ENCODE measurements at regions not wholly inside any gene's neighbourhood (a gene's known extent, or its start where the extent isn't known, plus 50 kb on each side); places are given as distances from the start of the nearest gene placed in this dataset.

DNA sequence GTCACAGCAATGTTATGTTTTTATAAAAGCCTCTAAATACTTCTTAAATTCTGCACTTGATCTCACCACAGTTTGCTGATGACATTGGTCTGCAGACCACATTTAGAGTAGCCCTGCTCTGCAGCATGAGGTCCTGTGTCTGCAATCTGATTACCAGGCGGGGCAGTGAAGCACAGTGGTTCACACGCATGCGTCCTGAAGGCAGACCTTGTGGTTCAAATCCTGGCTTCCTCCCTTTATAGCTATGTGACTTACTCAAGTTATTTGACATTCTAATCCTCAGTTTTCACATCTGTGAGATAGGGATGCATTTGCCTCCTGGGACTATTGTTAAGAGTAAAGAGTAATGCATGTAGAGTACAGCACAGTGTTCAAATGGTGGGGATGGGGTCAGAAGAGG lies 50.3 kb downstream of the BMAL2 start:
- no peak for DNase-seq

DNA sequence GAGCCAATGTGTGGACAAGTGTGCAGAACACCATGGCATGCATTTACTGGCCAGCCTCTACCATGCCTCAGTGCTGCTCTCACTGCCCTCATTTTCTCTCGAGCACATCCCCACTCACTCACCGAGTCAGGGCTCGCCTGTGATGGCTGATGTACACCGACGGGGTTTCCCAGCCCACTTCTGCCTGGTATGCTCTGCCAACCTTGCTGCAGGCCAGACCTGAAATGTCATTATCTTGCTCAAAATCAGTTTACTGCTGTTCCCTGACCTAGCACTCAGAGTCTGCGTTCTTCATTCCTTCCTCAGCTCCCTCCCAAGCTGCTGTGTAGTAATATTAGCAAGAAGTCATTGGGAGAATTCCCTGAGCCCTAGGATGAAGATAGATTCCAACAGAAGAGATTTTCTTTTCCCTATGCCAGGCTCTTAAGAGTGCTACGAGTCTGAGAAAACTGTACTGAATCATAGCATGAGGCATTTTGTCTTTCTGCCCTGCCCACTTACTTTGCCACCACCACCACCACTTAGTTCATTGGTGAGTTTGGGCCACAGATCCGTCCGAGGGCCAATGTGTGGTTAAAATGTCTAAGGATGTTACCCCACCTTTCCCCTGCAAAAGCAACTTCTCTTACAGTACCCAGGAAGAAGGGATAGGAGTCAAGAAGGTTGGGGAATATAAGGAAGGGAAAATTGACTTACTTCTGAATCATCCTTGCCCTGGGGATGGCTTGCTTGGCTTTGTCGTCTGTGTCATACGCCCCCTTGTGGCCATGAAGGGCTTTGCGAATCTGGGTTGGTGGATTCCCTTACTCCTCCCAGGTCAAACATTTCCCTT lies 51.0 kb downstream of the BMAL2 start:
- peak; percentile 38 for DNase-seq

DNA sequence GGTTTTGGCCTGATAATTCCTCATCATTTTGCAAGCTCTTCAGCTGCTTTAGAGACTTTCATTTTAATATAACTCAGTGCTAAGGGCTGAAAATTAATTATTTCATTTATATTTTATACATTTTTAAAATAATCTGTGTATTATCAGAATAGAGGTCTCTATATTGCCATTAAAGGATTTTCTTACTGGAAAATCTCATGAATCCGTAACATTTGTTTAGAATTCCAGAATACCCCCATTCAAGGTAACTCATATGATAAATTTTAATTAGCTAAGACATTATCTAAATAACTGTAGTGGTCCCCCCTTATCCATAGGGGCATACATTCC lies 51.6 kb downstream of the BMAL2 start:
- DNase-seq = no peak

DNA sequence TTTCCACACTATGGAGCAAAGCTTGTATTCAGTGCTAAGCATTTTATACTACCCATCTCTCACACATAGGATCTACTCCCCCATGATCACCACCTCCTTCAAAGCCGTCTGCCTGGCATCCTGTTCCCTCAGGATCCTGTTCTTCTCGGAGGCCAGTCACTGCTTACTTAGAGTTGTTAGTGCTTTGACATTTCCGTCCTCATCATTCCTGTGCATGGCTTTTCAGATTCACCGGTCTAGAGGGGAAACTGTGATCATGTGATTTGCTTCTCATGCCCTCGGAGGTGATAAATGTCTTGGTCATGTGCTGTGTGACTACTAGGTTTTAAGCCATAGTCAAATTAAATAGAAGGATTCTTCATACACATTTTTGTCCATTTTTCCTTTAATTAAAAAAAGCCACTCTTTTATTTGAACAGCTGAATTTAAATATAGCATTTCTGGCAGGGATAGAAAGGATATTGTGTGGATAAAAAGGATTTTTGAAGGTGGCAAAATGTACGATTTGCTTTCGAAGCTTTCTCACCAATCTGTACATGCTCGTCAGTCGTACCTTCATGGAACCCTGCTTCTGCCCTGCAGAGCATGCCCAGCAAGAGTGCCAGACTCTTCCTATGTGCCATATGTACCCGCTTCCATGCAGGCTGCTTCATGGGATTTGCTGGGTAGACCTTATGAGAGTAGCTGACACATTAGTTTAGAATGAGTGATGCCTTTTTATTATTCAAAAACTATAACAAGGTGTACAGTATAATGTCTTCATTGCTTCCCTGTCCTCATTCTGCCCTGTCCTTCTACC lies 53.3 kb downstream of the BMAL2 start:
- no peak for DNase-seq

DNA sequence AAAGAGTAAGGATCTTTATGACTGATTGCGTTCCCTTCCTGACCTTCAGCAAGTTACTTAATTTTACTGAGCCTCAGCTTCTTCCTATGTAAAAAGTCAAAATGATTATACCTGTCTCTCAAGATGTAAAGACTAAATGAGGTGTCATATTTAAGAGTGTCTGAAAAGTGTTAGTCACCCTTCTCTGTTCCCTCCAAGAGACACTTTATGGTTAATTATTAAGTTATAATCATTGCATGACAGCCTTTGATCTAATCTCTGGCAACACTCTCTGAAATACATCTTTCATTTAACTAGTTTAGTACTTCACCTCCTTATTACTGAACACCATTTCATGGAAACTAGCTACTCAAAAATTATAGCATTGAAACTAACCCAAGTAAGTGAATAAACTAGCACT lies 54.8 kb downstream of the BMAL2 start:
- no peak for DNase-seq

DNA sequence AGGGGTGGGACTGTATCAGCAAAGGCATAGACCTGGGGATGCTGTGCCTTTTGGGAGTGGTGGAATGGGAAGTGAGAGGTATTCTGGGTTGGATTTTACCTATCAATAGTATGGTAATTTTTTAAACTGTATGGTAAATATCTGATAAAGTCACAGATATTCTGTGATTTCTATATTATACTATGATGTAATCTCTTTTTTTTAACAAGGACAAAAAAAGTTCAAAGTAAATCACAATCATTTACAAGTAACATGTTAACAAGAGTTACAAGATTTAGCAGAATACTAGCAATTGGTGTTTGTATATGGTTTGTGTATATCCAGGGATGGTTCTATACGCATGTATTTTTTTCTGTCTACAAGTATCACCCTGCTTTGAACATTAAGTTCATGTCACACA lies 56.0 kb downstream of the BMAL2 start:
- no peak for DNase-seq

DNA sequence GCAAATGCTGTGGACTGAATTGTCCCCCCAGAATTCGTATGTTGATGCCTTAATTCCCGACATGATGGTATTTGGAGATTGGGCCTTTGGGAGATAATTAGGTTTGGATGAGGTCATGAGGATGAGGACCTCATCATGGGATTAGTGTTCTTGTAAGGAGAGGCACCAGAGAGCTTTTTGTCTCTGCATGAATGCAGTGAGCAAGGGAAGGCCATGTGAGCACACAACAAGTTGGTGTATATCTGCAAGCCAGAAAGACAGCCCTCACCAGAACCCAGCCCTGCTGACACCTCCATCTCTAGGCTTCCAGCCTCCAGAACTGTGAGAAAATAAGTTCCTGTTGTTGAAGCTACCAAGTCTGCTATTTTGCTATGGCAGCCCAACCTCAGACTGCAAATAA lies 51.9 kb upstream of the SMCO2 start:
- DNase-seq = no peak

DNA sequence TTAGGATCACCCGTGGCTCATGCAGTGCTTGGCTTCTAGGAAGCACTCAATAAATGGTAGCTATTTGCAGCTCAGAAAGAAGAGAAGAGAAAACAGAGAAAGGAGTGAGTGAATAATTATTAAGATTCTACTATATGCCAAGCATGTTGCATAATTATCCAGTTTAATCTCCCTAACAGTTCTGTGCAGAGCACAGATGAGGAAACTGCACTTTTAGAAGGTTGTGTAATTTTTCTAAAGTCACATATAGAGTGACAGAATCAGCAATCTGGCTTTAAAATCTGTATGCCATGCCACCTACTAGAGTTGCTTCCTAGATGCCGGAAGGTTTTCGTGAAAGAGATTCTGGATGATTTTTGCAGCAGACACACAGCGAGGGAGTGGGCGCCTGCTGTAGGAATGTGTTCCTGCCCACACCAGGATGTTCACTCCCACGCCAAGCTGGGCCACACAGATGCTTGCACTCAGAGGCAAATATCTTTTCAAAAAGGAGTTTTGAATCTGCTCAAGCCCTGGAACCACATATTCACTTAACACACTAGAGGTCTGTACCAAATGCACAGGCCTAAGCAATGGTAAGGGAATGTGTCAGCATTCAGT lies 50.2 kb upstream of the SMCO2 start:
- no peak for DNase-seq

All from CD4-positive, alpha-beta T cell treated with Interferon gamma for 1 hour (primary cell).